ENCODE measurements at regions not wholly inside any gene's neighbourhood (a gene's known extent, or its start where the extent isn't known, plus 50 kb on each side); places are given as distances from the start of the nearest gene placed in this dataset.
"Not testable (repeated sequence)": the region's sequence is repeated elsewhere in the genome, so short reads cannot be mapped to it uniquely, and the experiment has no call there.

- no peak for DNase-seq
Observed at GRCh38 chr20:19835533-19836222, 77.6 kb downstream of the RIN2 start.

GRCh38 chr20:19838468-19838867, 80.4 kb downstream of the RIN2 start:
- no peak for DNase-seq

- DNase-seq = no peak
Observed at GRCh38 chr20:19839053-19839452, 81.0 kb downstream of the RIN2 start.

GRCh38 chr20:19840111-19840710, 82.2 kb downstream of the RIN2 start:
- DNase-seq = no peak

GRCh38 chr20:19841740-19842139, 83.7 kb downstream of the RIN2 start:
- no peak for DNase-seq

- DNase-seq = not testable (repeated sequence)
Observed at GRCh38 chr20:19844850-19845249, 86.8 kb downstream of the RIN2 start.

GRCh38 chr20:19847383-19847782, 89.3 kb downstream of the RIN2 start:
- DNase-seq = no peak

- DNase-seq = no peak
Observed at GRCh38 chr20:19849341-19850197, 91.5 kb downstream of the RIN2 start.

- DNase-seq = no peak
Observed at GRCh38 chr20:19850198-19850533, 92.1 kb downstream of the RIN2 start.

- no peak for DNase-seq
Observed at GRCh38 chr20:19851861-19852260, 93.8 kb downstream of the RIN2 start.

GRCh38 chr20:19855416-19855815, 97.4 kb downstream of the RIN2 start:
- DNase-seq = no peak

GRCh38 chr20:19858466-19859371, 100.7 kb downstream of the RIN2 start:
- no peak for DNase-seq

- no peak for DNase-seq
Observed at GRCh38 chr20:19859444-19859843, 101.4 kb downstream of the RIN2 start.

GRCh38 chr20:19860737-19861136, 102.7 kb downstream of the RIN2 start:
- DNase-seq = no peak

- no peak for DNase-seq
Observed at GRCh38 chr20:19861147-19861759, 103.2 kb downstream of the RIN2 start.

GRCh38 chr20:19864130-19864529, 106.1 kb downstream of the RIN2 start:
- DNase-seq = no peak

GRCh38 chr20:19866070-19866469, 108.0 kb downstream of the RIN2 start:
- no peak for DNase-seq

GRCh38 chr20:19867074-19867473, 109.0 kb downstream of the RIN2 start:
- no peak for DNase-seq

- DNase-seq = no peak
Observed at GRCh38 chr20:19867940-19868371, 109.9 kb downstream of the RIN2 start.

- no peak for DNase-seq
Observed at GRCh38 chr20:19868441-19868840, 110.4 kb downstream of the RIN2 start.

- DNase-seq = no peak
Observed at GRCh38 chr20:19872001-19872400, 113.9 kb downstream of the RIN2 start.

- no peak for DNase-seq
Observed at GRCh38 chr20:19874040-19874727, 116.1 kb downstream of the RIN2 start.

All from NCI-H510A (cell line).